IPS DF 4.7 (cell line): ENCODE measurements at regions not wholly inside any gene's neighbourhood (a gene's known extent, or its start where the extent isn't known, plus 50 kb on each side); places are given as distances from the start of the nearest gene placed in this dataset.
"Not testable (repeated sequence)": the region's sequence is repeated elsewhere in the genome, so short reads cannot be mapped to it uniquely, and the experiment has no call there.

Source experiments
- DNase-seq: peaks from one replicate; pipeline ENCODE4 v3.0.0-alpha.2; 2013; ENCODE audit warnings: low spot score; ENCODE audit errors: extremely low read depth

- DNase-seq = no peak
These were observed 325.3 kb downstream of the SOX9 start for GRCh38 chr17:72446118-72446517.

- DNase-seq = no peak
These were observed 325.9 kb downstream of the SOX9 start for GRCh38 chr17:72446525-72447250.

- no peak for DNase-seq
These were observed 326.4 kb downstream of the SOX9 start for GRCh38 chr17:72447251-72447640.

GRCh38 chr17:72448019-72448418 is 327.2 kb downstream of the SOX9 start:
- DNase-seq = no peak

GRCh38 chr17:72452286-72453173 is 331.7 kb downstream of the SOX9 start:
- no peak for DNase-seq

- DNase-seq = no peak
These were observed 333.5 kb downstream of the SOX9 start for GRCh38 chr17:72454342-72454741.

GRCh38 chr17:72455562-72455961 is 334.7 kb downstream of the SOX9 start:
- no peak for DNase-seq

- DNase-seq = no peak
These were observed 335.3 kb downstream of the SOX9 start for GRCh38 chr17:72456075-72456474.

GRCh38 chr17:72457712-72458111 is 336.9 kb downstream of the SOX9 start:
- DNase-seq = no peak

GRCh38 chr17:72458301-72458700 is 337.5 kb downstream of the SOX9 start:
- DNase-seq = no peak

- no peak for DNase-seq
These were observed 339.9 kb downstream of the SOX9 start for GRCh38 chr17:72460711-72461110.

- DNase-seq = no peak
These were observed 340.9 kb downstream of the SOX9 start for GRCh38 chr17:72461757-72462156.

- no peak for DNase-seq
These were observed 341.6 kb downstream of the SOX9 start for GRCh38 chr17:72462407-72462806.

GRCh38 chr17:72462814-72463213 is 342.0 kb downstream of the SOX9 start:
- no peak for DNase-seq

- no peak for DNase-seq
These were observed 342.7 kb downstream of the SOX9 start for GRCh38 chr17:72463287-72464102.

- DNase-seq = not testable (repeated sequence)
These were observed 343.4 kb downstream of the SOX9 start for GRCh38 chr17:72464221-72464620.

GRCh38 chr17:72465191-72466024 is 344.6 kb downstream of the SOX9 start:
- no peak for DNase-seq

- DNase-seq = no peak
These were observed 345.4 kb downstream of the SOX9 start for GRCh38 chr17:72466199-72466598.

GRCh38 chr17:72466606-72467005 is 345.8 kb downstream of the SOX9 start:
- DNase-seq = no peak

- no peak for DNase-seq
These were observed 347.2 kb downstream of the SOX9 start for GRCh38 chr17:72467841-72468653.
